ENCODE measurements at regions not wholly inside any gene's neighbourhood (a gene's known extent, or its start where the extent isn't known, plus 50 kb on each side); places are given as distances from the start of the nearest gene placed in this dataset.

GRCh38 chr21:26784974-26785373 lies 60.2 kb downstream of the ADAMTS1 start:
- DNase-seq: no peak

GRCh38 chr21:26783466-26784195 lies 61.6 kb downstream of the ADAMTS1 start:
- DNase-seq: no peak

GRCh38 chr21:26782747-26783146 lies 62.5 kb downstream of the ADAMTS1 start:
- DNase-seq: no peak

DNA sequence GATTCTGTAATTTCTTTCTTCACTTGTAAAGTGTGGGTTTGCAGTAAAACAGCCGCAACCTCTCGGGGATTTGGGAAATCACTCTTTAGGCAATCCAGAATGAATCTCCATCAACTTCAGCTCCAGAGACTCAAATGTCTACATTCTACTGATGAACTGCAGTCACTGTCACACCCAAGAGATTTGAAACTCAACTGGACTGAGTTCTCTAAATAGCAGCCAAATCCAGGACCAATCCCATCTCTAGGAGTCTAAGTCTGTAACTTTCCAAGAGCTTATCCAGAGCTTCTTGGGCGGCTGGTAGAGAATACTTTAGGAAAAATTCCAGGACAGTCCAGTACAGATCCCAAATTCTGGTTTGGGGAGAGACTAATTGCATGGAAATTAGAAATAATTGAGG lies 62.9 kb downstream of the ADAMTS1 start:
- DNase-seq: no peak

DNA sequence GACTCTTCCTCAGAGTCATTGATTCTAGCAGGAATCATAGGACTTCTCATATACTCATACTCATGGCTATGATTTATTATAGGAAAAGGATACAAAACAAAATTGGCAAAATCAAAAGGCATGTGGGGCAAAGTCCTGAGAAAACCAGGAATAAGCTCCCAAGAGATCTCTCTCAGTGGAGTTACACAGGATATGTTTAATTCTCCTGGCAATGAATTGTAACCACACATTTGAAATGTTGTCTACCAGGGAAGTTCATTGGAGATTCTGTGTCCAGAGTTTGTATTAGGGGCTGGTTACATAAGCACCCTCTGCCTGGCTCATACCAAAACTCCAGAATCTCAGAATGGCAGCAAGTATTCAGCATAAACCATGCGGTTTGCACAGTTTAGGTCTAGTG lies 63.9 kb downstream of the ADAMTS1 start:
- no peak for DNase-seq

- no peak for DNase-seq
Observed at GRCh38 chr21:26777166-26777565, 68.0 kb downstream of the ADAMTS1 start.

- no peak for DNase-seq
Observed at GRCh38 chr21:26776310-26777021, 68.7 kb downstream of the ADAMTS1 start.

- no peak for DNase-seq
Observed at GRCh38 chr21:26773058-26773457, 72.2 kb downstream of the ADAMTS1 start.

DNA sequence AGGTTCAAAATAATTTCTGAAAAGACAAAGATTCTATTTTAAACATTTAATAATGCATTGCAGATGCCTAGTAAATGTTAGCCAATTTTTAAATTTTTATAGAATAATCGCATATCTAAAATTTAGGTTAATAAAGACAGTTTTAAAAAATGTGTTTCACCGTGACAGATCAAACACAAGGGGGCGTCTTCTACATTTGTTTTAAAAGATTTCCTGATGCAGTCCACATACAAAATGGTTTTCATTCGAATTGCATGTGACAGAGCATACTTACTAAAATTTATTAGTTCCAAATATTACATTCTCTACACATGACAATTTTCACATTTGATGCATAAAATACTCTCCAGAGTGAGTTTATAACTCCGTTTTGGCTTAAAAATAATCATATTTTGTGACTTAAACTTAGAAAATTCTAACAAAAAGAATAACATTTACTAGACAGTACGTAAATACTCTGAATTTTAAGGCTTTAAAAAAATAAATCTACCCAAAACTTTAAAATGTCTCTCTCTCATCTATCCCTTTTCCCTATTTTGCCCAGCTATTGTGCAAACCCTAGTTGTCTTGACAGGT lies 75.5 kb downstream of the ADAMTS1 start:
- no peak for DNase-seq

- no peak for DNase-seq
Observed at GRCh38 chr21:26766826-26767325, 78.3 kb downstream of the ADAMTS1 start.

DNA sequence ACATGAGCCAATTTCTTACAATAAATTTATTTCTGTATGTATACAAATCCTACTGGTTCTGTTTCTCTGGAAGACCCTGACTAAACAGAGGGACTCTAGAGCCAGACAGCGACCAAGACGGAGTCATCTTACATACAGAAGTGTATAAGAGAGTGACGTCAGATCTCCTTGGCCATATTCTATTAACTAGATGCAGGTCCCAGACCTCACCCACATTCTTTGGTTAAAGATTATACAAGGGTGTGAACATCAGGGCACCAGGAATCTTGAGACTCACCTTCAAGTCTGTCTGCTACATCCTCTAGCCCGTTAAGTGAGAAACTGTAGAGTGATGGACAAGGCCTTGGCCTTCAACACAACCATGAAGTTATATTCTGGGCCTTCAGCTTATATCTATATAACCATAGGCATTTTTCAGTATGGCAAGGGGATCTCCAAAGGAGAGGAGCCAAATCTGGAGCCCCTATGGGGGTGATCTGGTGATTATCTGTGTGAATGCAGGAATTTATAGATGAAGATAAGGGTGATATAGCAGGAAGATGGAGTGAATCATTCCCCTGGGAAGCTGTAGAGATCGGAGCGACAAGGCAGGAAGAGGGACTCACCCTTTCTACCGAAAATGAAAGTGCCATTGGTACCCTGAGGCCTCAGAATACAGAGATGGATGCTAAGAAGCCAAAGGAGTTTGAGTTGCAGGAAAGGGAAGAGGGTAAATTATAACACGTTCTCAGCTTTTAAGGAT lies 83.9 kb downstream of the ADAMTS1 start:
- DNase-seq: no peak

GRCh38 chr21:26759731-26760130 lies 85.5 kb downstream of the ADAMTS1 start:
- DNase-seq: no peak

GRCh38 chr21:26758083-26758880 lies 86.9 kb downstream of the ADAMTS1 start:
- no peak for DNase-seq

GRCh38 chr21:26756491-26757159 lies 88.6 kb downstream of the ADAMTS1 start:
- DNase-seq: no peak

GRCh38 chr21:26754853-26755252 lies 90.4 kb downstream of the ADAMTS1 start:
- DNase-seq: no peak

DNA sequence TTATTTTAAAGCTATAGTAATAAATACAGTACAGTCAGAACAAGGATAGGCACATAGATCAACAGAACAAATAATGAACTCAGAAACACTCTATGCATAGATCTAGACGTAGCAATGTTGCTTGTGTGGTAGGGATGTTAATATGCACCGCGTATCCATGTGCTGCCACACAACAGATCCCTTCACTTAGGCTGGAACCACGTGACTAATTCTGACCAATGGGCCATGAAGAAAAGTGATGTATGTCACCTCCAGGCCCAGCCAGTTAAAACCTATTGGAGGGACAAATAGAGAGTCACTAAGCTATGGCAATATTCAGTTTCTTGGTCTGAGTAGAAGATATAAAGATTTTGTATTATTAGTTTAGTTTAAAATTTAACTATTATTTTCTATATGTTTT lies 91.4 kb downstream of the ADAMTS1 start:
- no peak for DNase-seq

DNA sequence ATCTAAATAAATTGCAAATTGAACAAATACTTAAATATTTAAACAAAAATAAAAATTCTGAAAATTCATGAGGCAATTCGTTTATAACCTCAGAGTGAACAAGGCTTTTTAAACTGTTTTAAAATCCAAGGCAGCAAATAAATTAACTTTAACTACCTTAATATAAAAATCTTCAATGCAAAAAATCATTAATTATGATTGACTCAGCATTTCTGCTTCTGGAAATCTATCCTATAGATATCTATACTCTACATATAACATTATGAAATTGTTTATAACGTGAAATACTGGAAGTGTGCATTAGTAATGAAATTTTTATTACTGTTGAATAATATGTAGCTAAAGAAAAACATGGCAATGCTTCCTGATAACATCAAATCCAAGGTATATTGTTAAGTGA lies 92.4 kb downstream of the ADAMTS1 start:
- DNase-seq: no peak

- DNase-seq: no peak
Observed at GRCh38 chr21:26751305-26751704, 93.9 kb downstream of the ADAMTS1 start.

DNA sequence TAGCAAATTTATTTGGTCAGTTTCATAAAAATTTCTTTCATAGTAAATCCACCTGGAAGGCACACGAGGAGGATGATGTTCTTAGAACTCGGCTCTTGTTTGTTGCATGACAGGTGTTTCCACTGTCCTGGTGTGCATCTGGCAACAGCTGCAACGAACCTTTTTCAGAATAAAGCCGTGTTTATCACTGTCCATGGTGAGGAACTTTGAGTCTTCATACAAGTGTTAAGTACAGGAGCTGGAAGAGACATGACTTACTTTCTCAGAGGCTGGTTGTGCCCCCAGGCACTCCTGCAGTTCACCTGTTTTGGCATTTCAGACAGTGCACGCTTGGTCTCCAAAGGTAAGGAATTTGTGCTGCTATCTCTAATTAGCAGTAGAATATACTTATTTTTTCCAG lies 97.1 kb downstream of the ADAMTS1 start:
- no peak for DNase-seq

DNA sequence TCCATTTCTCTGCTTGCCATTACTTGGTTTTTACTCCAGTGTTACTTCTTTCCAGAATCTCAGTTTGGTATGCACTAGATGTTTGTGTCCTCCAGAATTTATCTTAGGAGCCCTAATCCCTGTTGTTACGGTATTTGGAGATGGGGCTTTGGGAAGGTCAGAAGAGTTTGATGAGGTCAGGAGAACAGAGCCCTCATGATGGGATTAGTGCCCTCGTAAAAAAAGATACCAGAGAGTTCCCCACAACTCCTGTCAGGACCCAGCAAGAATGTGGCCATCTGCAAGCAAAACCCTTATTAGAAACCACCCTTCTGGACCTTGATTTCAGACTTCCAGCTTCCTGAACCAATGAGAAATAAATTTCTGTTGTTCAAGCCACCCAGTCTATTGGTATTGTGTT lies 98.0 kb downstream of the ADAMTS1 start:
- DNase-seq: no peak

DNA sequence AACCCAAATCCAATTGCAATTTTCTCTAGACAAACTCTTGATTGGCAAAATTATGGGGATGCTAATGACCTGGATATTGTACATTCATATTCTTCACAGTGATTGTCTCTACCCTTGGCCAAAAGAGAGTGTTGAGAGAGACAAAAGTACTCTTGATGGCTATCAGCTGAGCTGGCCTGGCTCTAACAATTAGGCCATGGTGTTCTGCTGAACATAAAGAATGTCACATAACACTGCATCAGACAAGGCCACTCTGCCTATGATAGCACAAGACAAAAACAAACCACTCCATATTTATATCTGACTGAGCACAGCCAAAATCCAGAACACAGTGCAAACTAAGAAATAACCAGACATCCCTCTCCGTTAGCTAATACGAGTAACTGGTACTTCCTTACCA lies 101.7 kb downstream of the ADAMTS1 start:
- DNase-seq: no peak

DNA sequence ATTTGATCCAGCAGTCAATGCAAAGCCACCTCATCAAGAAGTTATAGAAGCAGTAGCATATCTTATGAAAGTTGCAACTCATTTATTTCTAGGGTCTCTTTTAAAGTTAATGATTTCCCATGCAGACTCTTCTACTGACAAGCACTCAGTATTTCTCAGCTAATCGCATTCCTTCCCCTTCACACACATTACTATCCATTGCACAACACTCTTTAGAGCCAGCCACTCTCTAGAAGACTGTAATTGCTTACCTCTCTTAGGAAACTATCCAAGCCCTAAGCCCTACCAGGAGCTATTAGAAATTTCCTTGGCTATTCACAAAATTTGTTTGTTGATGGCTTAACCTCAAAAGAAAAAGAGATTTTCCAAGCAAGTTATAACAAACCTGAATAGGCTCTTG lies 106.0 kb downstream of the ADAMTS1 start:
- no peak for DNase-seq

All from NCI-H510A treated with DMSO at 0.1 percent for 48 hours (cell line).